ENCODE measurements at regions not wholly inside any gene's neighbourhood (a gene's known extent, or its start where the extent isn't known, plus 50 kb on each side); places are given as distances from the start of the nearest gene placed in this dataset.
"Not testable (repeated sequence)": the region's sequence is repeated elsewhere in the genome, so short reads cannot be mapped to it uniquely, and the experiment has no call there.

DNA sequence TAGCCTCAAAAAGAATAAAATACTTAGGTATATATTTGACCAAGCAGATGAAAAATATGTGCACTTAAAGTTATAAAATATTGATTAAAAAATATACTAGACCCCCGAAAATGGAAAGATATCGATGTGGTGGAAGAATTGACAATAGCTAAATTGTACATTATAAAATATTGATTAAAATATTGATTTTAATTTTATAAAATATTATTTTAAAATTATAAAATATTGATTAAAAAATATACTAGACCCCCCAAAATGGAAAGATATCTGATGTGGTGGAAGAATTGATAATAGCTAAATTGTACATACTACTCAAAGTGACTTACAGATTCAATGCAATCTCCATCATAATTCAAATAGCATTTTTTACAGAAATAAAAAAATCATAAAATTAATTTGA, 1540.9 kb upstream of the RAG2 start:
- H3K4me1 Mint-ChIP-seq (ENCODE audit: low read depth): no peaks in the 10 kb centered on the region
- H3K36me3 Mint-ChIP-seq (ENCODE audit: low read depth): no peaks in the 10 kb centered on the region
- H3K27me3 Mint-ChIP-seq: no peaks in the 10 kb centered on the region
- H3K4me3 Mint-ChIP-seq: no peak overlapping the region
- H3K27ac Mint-ChIP-seq: no peak overlapping the region
- peaks cover 4% of the 10 kb centered on the region for H3K9me3 Mint-ChIP-seq

DNA sequence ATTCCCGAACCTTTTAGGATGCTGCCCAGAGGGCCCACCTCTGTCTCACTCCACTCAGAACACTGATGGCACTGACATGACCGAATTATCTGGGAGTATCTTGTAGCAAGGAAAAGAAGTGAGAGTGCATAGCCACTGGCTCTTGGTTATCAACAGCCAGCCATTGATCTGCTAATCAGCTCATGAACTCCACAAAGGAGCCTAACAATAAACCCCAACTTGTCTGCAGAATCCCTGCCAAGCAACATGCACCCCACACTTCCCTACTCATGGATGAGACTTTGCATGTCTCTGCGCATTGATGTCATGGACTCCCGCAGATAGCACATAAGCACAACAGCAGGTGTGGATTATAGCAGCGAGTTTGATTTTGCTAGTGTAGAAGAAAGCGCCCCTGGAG, 1538.9 kb upstream of the RAG2 start:
- Mint-ChIP-seq H3K27me3 (no peaks in the 10 kb centered on the region), H3K36me3 (ENCODE audit: low read depth) (no peaks in the 10 kb centered on the region), H3K27ac (no peak overlapping the region), H3K4me1 (ENCODE audit: low read depth) (no peaks in the 10 kb centered on the region), H3K9me3 (peaks cover 7% of the 10 kb centered on the region), H3K4me3 (no peak overlapping the region)

DNA sequence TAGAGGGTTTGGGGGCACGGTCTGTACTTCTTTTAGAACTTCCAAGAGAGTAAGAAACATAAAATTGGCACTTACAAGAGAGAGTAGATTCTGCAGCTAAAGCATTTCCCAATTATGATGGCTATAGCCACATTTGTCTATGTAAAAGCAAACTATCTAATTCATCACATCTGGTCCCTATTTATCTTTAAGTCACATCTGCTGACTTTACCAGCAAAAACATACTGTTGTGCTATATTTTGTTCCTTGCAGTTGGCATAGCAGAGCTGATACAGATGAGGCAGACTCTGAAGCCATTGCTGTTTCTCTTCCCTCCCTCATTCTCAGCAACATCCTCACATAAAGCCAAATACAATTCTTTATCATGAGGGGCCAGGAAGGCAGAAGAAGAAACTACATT, 1533.5 kb upstream of the RAG2 start:
- H3K9me3 Mint-ChIP-seq: peaks cover 3% of the 10 kb centered on the region
- H3K4me3 Mint-ChIP-seq: no peak overlapping the region
- H3K4me1 Mint-ChIP-seq (ENCODE audit: low read depth): no peaks in the 10 kb centered on the region
- H3K36me3 Mint-ChIP-seq (ENCODE audit: low read depth): no peaks in the 10 kb centered on the region
- no peaks in the 10 kb centered on the region for H3K27me3 Mint-ChIP-seq
- H3K27ac Mint-ChIP-seq: no peak overlapping the region

DNA sequence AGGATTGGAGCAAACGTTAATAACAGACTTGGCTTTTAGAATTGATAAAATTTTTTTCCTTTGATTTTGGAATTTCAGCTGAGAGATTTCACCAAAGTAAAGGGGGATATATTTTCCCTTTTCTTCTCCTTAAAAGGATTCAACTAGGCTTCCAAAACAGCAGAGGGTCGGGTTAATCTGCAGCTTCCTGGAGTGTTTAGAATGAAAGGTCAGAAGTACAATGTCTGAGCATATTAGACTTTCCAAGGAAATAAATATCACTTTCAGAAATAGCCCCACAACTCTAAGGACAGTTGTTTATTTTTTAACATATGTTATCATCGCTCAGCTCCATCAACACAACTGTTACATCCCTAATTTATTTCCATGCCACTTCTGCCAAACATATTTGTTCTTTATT, 1532.9 kb upstream of the RAG2 start:
- H3K27me3 Mint-ChIP-seq: no peaks in the 10 kb centered on the region
- no peak overlapping the region for H3K4me3 Mint-ChIP-seq
- H3K4me1 Mint-ChIP-seq (ENCODE audit: low read depth): no peaks in the 10 kb centered on the region
- peaks cover 3% of the 10 kb centered on the region for H3K9me3 Mint-ChIP-seq
- no peak overlapping the region for H3K27ac Mint-ChIP-seq
- H3K36me3 Mint-ChIP-seq (ENCODE audit: low read depth): no peaks in the 10 kb centered on the region

DNA sequence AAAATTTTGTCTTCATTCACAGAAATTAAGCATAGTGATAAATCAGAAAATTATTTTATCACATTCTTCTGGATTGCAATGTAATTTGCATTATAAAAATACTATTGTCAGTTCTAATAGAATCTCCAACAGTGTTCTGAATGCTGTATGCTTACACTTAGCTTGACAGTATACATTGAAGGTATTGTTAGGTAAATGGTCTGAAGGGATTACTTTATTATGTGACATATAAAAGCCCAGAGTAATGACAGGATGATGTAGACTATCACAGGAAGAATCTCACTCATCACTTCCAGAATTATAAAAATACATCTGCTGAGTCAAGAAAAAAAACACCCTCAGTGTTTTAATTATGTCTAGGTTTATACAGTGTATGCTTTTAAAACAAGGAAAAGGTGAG, 1532.5 kb upstream of the RAG2 start:
- H3K4me1 Mint-ChIP-seq (ENCODE audit: low read depth): no peaks in the 10 kb centered on the region
- no peak overlapping the region for H3K27ac Mint-ChIP-seq
- peaks cover 3% of the 10 kb centered on the region for H3K9me3 Mint-ChIP-seq
- no peaks in the 10 kb centered on the region for H3K36me3 Mint-ChIP-seq (ENCODE audit: low read depth)
- no peak overlapping the region for H3K4me3 Mint-ChIP-seq
- no peaks in the 10 kb centered on the region for H3K27me3 Mint-ChIP-seq

DNA sequence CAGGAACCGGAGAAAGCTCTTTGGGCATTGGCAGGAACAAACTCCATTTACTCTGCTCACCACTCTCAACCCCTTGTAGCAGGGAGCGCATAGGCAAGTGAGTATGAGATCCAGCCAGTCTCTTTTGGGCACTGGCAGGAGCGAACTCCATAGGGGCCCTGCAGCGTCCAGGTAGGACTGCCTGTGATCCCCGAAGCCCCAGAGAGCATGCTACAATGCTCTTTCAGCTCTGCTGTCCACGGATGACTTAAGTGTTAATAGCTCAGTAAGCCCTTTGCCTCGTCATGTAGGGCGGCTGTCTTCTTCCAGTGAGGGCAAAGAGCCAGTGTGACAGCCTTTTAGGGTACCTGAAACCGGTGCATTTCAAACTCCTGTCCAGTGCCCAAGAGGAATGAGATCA, 1525.6 kb upstream of the RAG2 start:
- Mint-ChIP-seq H3K27me3 (no peaks in the 10 kb centered on the region), H3K4me3 (no peak overlapping the region), H3K9me3 (peaks cover 7% of the 10 kb centered on the region), H3K4me1 (ENCODE audit: low read depth) (no peaks in the 10 kb centered on the region), H3K27ac (no peak overlapping the region), H3K36me3 (ENCODE audit: low read depth) (no peaks in the 10 kb centered on the region)

DNA sequence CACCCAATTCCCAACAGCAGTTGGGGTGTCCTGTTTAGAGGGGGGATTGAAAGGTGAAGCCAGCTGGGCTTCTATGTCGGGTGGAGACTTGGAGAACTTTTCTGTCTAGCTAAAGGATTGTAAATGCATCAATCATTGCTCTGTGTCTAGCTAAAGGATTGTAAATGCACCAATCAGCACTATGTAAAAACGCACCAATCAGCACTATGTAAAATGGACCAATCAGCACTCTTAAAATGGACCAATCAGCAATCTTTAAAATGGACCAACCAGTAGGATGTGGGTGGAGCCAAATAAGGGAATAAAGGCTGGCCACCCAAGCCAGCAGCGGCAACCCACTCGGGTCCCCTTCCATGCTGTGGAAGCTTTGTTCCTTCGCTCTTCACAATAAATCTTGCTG, 1518.6 kb upstream of the RAG2 start:
- not testable (repeated sequence) for H3K9me3 Mint-ChIP-seq; H3K4me1 Mint-ChIP-seq (ENCODE audit: low read depth); H3K4me3 Mint-ChIP-seq

DNA sequence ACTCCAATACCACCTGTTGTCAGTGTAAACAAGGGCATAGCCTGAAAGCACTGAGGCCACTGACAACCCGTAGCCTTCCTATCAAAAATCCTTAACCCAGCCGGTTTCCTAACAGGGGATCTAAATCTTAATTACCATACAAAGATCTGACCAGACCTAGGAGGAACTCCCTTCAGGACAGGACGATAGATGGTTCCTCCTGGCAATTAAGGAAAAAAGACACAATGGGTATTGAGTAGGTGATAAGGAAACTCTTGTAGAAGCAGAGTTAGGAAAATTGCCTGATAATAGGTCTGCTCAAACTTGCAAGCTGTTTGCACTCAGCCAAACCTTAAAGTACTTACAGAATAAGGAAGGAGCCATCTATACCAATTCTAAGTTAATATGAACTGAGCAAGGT, 1517.3 kb upstream of the RAG2 start:
- not testable (repeated sequence) for H3K9me3 Mint-ChIP-seq; H3K4me1 Mint-ChIP-seq (ENCODE audit: low read depth); H3K36me3 Mint-ChIP-seq (ENCODE audit: low read depth); H3K27me3 Mint-ChIP-seq; H3K4me3 Mint-ChIP-seq; H3K27ac Mint-ChIP-seq

More for the DNA sequence above, 1518.6 kb upstream of the RAG2 start:
- not testable (repeated sequence) for H3K36me3 Mint-ChIP-seq (ENCODE audit: low read depth); H3K27ac Mint-ChIP-seq; H3K27me3 Mint-ChIP-seq

DNA sequence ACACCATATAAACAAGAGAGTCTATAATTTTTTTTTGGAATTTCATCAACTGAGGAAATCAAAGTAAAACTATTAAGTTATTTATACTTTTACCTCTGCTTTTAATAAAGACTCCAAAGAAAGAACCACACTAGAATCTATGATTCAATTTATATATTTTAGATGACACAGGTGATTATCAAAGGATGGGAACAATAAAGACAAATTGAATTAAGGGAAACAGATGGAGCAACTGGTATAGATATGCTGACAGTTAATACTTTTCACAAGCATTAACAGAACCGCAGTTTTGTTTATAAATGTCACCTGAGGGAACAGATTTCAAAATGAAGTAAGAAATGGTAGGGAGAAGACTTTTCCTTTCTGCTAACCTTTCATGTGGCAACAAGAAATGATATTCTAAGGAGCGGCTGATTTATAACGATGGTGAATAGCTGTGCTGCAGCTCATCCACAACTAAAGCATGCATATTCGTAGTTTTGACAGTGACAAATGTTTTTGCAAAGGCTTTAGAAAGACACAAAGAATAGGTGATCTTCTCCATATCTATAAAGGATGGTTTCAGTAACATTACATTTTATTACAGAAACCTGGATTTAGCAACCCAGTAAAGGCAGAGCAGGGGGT, 1502.9 kb upstream of the RAG2 start:
- no peaks in the 10 kb centered on the region for H3K36me3 Mint-ChIP-seq (ENCODE audit: low read depth)
- H3K4me1 Mint-ChIP-seq (ENCODE audit: low read depth): no peaks in the 10 kb centered on the region
- H3K27ac Mint-ChIP-seq: no peak overlapping the region
- no peaks in the 10 kb centered on the region for H3K27me3 Mint-ChIP-seq
- no peak overlapping the region for H3K4me3 Mint-ChIP-seq
- peaks cover 3% of the 10 kb centered on the region for H3K9me3 Mint-ChIP-seq

DNA sequence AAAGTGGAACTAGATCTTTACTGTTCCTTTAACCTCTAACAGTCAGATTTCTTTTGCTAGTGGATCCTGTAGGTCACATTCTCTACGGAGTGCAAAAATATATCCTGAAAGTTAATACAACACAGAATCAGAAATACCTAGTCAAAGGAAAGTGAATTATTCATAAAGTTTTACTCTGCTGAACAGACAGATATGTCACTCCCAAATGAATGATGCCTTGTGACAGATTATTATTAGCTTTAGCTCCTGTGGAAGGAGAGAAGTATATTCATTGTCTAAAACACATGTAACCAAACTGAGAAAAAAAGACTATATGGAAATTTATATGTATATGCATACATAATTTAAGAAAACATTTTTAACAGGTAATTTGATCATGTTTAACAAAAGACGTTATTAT, 1497.2 kb upstream of the RAG2 start:
- Mint-ChIP-seq H3K9me3 (peaks cover 9% of the 10 kb centered on the region), H3K36me3 (ENCODE audit: low read depth) (no peaks in the 10 kb centered on the region), H3K4me1 (ENCODE audit: low read depth) (no peaks in the 10 kb centered on the region), H3K27me3 (no peaks in the 10 kb centered on the region), H3K4me3 (no peak overlapping the region), H3K27ac (no peak overlapping the region)

DNA sequence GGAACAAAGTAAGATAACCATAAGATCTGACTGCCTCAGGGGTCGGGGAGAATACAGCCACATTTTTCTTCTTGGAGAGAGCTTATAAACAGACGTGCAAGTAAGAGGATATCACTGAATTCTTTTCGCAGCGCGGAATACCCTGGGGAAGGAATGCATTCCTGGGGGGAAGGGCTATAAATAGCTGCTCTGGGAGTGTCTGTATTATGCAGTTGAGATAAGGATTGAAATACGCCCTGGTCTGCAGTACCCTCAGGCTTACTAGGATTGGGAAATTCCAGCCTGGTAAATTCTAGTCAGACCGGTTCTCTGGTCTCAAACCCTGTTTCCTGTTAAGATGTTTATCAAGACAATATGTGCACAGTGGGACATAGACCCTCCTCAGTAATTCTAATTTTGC, 1491.7 kb upstream of the RAG2 start:
- Mint-ChIP-seq H3K4me3 (no peak overlapping the region), H3K36me3 (ENCODE audit: low read depth) (no peaks in the 10 kb centered on the region), H3K4me1 (ENCODE audit: low read depth) (no peaks in the 10 kb centered on the region), H3K9me3 (peaks cover 15% of the 10 kb centered on the region), H3K27me3 (no peaks in the 10 kb centered on the region), H3K27ac (no peak overlapping the region)

DNA sequence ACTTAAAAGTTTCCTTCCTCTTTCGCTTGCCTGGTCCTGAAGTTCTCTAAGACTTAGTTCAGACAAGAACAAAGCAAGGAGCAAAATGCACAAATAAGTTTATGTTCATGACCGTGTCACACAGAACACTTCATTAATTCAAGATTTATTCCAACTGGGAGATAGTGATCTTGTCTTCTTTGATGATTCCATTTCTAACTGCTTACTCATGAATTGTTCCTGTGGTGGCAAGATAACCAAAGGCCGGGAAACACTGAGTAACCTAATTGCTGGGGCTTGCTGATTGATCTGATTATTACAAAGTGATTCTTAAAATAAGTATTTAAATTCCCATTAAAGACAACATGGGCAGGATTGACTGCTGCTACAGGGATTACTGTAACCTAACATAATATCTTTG, 1462.9 kb upstream of the RAG2 start:
- Mint-ChIP-seq H3K36me3 (ENCODE audit: low read depth) (no peaks in the 10 kb centered on the region), H3K4me3 (no peak overlapping the region), H3K27me3 (no peaks in the 10 kb centered on the region), H3K27ac (no peak overlapping the region), H3K4me1 (ENCODE audit: low read depth) (no peaks in the 10 kb centered on the region), H3K9me3 (peaks cover 22% of the 10 kb centered on the region)

DNA sequence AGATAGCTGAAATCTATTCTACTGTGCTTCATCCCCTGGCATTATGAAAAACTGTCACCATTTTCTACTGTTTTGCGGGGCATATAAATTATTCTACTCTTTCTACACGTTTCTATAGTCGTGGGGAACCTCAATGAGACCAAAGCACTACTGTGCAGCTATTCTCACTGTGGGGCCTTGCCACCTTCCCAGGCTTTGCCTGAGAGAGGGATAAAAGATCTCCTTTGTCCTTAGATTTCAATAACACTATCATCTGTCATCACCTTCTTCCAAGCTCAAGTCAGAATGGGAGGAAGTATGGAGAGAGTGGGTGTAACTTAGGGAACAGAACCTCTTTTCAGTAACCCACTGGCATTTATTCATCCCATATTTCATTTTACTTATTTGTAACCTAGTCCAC, 1462.1 kb upstream of the RAG2 start:
- no peak overlapping the region for H3K4me3 Mint-ChIP-seq
- H3K27me3 Mint-ChIP-seq: no peaks in the 10 kb centered on the region
- no peaks in the 10 kb centered on the region for H3K36me3 Mint-ChIP-seq (ENCODE audit: low read depth)
- H3K9me3 Mint-ChIP-seq: peaks cover 17% of the 10 kb centered on the region
- no peaks in the 10 kb centered on the region for H3K4me1 Mint-ChIP-seq (ENCODE audit: low read depth)
- H3K27ac Mint-ChIP-seq: no peak overlapping the region

DNA sequence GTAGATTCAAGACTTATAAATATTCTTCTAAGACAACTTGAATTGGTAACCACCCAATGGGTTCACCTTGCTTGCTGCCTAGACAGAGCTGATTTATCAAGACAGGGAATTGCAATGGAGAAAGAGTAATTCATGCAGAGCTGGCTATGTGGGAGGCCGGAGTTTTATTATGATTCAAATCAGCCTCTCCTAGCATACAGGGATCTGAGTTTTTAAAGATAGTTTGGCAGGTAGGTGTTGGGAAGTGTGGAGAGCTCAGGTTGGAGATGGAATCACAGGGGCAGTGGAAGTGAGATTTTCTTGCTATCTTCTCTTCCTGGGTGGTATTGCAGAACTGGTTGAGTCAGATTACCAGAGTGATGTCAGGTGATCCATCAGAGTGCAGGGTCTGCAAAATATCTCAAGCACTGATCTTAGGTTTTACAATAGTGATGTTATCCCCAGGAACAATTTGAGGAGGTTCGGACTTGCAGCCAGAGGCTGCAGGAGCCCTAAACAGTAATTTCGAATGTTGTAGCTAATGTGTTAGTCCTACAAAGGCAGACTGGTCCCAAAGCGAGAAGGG, 1448.6 kb upstream of the RAG2 start:
- Mint-ChIP-seq H3K9me3 (peaks cover 4% of the 10 kb centered on the region), H3K36me3 (ENCODE audit: low read depth) (no peaks in the 10 kb centered on the region), H3K27ac (no peak overlapping the region), H3K4me1 (ENCODE audit: low read depth) (no peaks in the 10 kb centered on the region), H3K27me3 (no peaks in the 10 kb centered on the region), H3K4me3 (no peak overlapping the region)

DNA sequence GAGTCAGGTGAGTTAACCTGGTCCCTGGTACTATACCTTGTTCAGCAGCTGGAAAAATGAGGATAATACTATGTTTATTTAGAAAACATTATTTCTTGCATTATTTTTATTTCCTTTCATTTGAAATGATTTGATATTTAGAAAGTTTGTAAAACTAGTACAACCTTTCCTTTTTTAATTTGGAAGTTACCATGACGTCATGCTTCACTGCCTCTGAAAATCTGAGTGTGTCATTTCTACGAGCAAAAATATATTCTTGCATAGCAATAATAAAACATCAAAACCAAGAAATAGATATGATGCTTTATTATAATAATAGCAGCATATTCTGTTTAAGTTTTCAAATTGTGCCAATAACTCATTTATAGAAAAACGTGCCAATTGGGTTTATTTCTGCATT, 1445.0 kb upstream of the RAG2 start:
- no peaks in the 10 kb centered on the region for H3K4me1 Mint-ChIP-seq (ENCODE audit: low read depth)
- no peaks in the 10 kb centered on the region for H3K36me3 Mint-ChIP-seq (ENCODE audit: low read depth)
- H3K27me3 Mint-ChIP-seq: no peaks in the 10 kb centered on the region
- H3K4me3 Mint-ChIP-seq: no peak overlapping the region
- no peaks in the 10 kb centered on the region for H3K9me3 Mint-ChIP-seq
- H3K27ac Mint-ChIP-seq: no peak overlapping the region

DNA sequence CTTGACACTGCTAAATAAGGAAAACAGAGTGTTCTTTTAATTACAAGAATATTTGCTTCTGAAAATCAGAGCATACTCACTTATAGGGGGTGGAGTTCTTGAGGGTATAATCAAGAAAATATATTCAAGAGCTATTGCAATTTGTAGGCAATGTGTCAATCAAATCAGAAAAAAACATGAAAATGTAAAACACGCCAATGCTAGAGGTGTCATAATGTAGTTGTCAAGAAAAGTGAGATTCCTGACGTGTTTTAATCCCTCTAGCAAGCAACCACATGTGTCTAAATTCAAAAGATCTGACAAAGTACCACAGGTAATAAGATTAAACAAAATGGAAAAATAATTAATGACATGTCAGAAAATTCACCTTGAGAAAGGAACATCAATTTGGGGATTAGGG, 1440.7 kb upstream of the RAG2 start:
- no peaks in the 10 kb centered on the region for H3K4me1 Mint-ChIP-seq (ENCODE audit: low read depth)
- no peak overlapping the region for H3K27ac Mint-ChIP-seq
- H3K36me3 Mint-ChIP-seq (ENCODE audit: low read depth): no peaks in the 10 kb centered on the region
- no peak overlapping the region for H3K4me3 Mint-ChIP-seq
- H3K9me3 Mint-ChIP-seq: peaks cover 13% of the 10 kb centered on the region
- H3K27me3 Mint-ChIP-seq: no peaks in the 10 kb centered on the region
